Endothelial cell of umbilical vein (primary cell): ENCODE measurements at regions not wholly inside any gene's neighbourhood (a gene's known extent, or its start where the extent isn't known, plus 50 kb on each side); places are given as distances from the start of the nearest gene placed in this dataset.

ENCODE experiments used
- BruUV-seq: library from RNA; stranded (reverse); fragments of 400-500 nt; replicated peaks from 2 replicates; lab custom pipeline; 2021; lab: Mats Ljungman, UMichigan
- CTCF ChIA-PET: fragments of 300-600, 350-600 bp; sonication (Branson Sonifier 250); formaldehyde crosslinking; loops from one replicate; lab custom pipeline; 2021; ENCODE audit warnings: antibody characterized with exemption, inconsistent platforms; lab: Charles Lee
- POLR2A ChIA-PET: fragments of 300-600, 350-600 bp; sonication (Branson Sonifier 250); formaldehyde crosslinking; loops from one replicate; lab custom pipeline; 2021; ENCODE audit warnings: antibody characterized with exemption, inconsistent platforms; lab: Charles Lee
- DNase-seq: peaks from one replicate; pipeline ENCODE4 v3.0.0-alpha.2; 2011; ENCODE audit warnings: low read depth, low spot score
- FAIRE-seq: peaks from 2 replicates; lab custom pipeline; 2011; peaks lifted over from hg19 to GRCh38; lab: Jason Lieb, UNC
- H2AFZ ChIP-seq: 2 replicates; pipeline ENCODE4 v1.6.0; 2012; ENCODE audit warnings: low read depth, low read length, control low read depth, inconsistent platforms
- H3K27ac ChIP-seq: 2 replicates; pipeline ENCODE4 v1.5.1; 2011; ENCODE audit warnings: low read depth, mild to moderate bottlenecking, control low read depth, low read length, moderate library complexity; ENCODE audit not compliant: insufficient read depth
- H3K27me3 ChIP-seq, 2 experiments: 2 replicates each; pipeline versions ENCODE4 v1.6.0 to v1.6.1; 2011; ENCODE audit warnings: low read length in 2 of 2, mixed read lengths in 1 of 2; ENCODE audit not compliant: control insufficient read depth in 2 of 2, insufficient read depth in 2 of 2
- H3K36me3 ChIP-seq, 2 experiments: 2 replicates in 1 of 2; 3 replicates in 1 of 2; pipeline ENCODE4 v1.5.1; 2011; ENCODE audit warnings: low read length in 2 of 2, mild to moderate bottlenecking in 1 of 2, moderate library complexity in 1 of 2; ENCODE audit not compliant: control insufficient read depth in 2 of 2, insufficient read depth in 2 of 2; ENCODE audit errors: extremely low read depth in 1 of 2
- H3K4me1 ChIP-seq: 3 replicates; pipeline ENCODE4 v1.5.1; 2011; ENCODE audit warnings: mild to moderate bottlenecking, low read length; ENCODE audit not compliant: control insufficient read depth, insufficient read depth; ENCODE audit errors: extremely low read depth
- H3K4me2 ChIP-seq: 2 replicates; pipeline ENCODE4 v1.6.1; 2011; ENCODE audit warnings: low read length, control low read depth, mixed read lengths; ENCODE audit not compliant: insufficient read depth
- H3K4me3 ChIP-seq, 3 experiments: fragments of 200-600 bp in 1 of 3; sonication (generic), shearing (Covaris generic) in 1 of 3; replicated peaks in 1 of 3; 2 replicates each; pipeline ENCODE4 v1.5.1; 2011 to 2016; ENCODE audit warnings: control low read depth in 3 of 3, low read length in 3 of 3, mild to moderate bottlenecking in 2 of 3, inconsistent platforms in 1 of 3, low read depth in 1 of 3, moderate library complexity in 1 of 3; ENCODE audit not compliant: insufficient read depth in 1 of 3
- H3K79me2 ChIP-seq: 2 replicates; pipeline ENCODE4 v1.6.0; 2012; ENCODE audit warnings: low read length, inconsistent platforms; ENCODE audit not compliant: control insufficient read depth, insufficient read depth
- H3K9ac ChIP-seq: replicated peaks from 2 replicates; pipeline ENCODE3; 2011; ENCODE audit warnings: low read length, control low read depth; ENCODE audit not compliant: insufficient read depth; ENCODE audit errors: extremely low read depth
- H3K9me1 ChIP-seq: replicated peaks from 3 replicates; pipeline ENCODE4 v1.6.0; 2011; ENCODE audit warnings: mild to moderate bottlenecking, low read length; ENCODE audit not compliant: control insufficient read depth, insufficient read depth; ENCODE audit errors: extremely low read depth
- H3K9me3 ChIP-seq: replicated peaks from 2 replicates; pipeline ENCODE4 v1.5.1; 2012; ENCODE audit warnings: low read length, inconsistent platforms; ENCODE audit not compliant: control insufficient read depth, insufficient read depth
- H4K20me1 ChIP-seq: replicated peaks from 2 replicates; pipeline ENCODE3; 2011; ENCODE audit warnings: mild to moderate bottlenecking, low read length; ENCODE audit not compliant: control insufficient read depth, insufficient read depth; ENCODE audit errors: extremely low read depth
- CTCF ChIP-seq, 2 donors: IDR thresholded peaks; 1 replicate in 1 of 2; 2 replicates in 1 of 2; pipeline ENCODE4 v1.5.1; 2011; ENCODE audit warnings: low read length in 2 of 2, mild to moderate bottlenecking in 2 of 2, moderate library complexity in 2 of 2, control low read depth in 1 of 2, inconsistent platforms in 1 of 2, low read depth in 1 of 2; ENCODE audit not compliant: insufficient read depth in 1 of 2; ENCODE audit errors: extremely low read depth in 1 of 2
- EZH2 ChIP-seq: IDR thresholded peaks from 2 replicates; pipeline ENCODE4 v1.6.1; 2012; ENCODE audit warnings: borderline replicate concordance, low read depth, mild to moderate bottlenecking, moderate library complexity, low read length, inconsistent platforms; ENCODE audit not compliant: severe bottlenecking
- FOS ChIP-seq: IDR thresholded peaks from 2 replicates; pipeline ENCODE4 v1.6.1; 2011; ENCODE audit warnings: mild to moderate bottlenecking, low read length, moderate library complexity, borderline replicate concordance; ENCODE audit not compliant: insufficient read depth
- GATA2 ChIP-seq: IDR thresholded peaks from 2 replicates; pipeline ENCODE4 v1.7.0; 2011; ENCODE audit warnings: low read depth, mild to moderate bottlenecking, moderate library complexity, mixed read lengths, low read length; ENCODE audit not compliant: insufficient read length, insufficient read depth
- JUN ChIP-seq: IDR thresholded peaks from 2 replicates; pipeline ENCODE4 v1.6.1; 2011; ENCODE audit warnings: borderline replicate concordance, low read depth; ENCODE audit not compliant: insufficient read length, insufficient read depth
- MAX ChIP-seq: IDR thresholded peaks from 2 replicates; pipeline ENCODE4 v1.6.1; 2011; ENCODE audit not compliant: insufficient read depth, insufficient read length
- MYC ChIP-seq: IDR thresholded peaks from one replicate; pipeline ENCODE4 v1.6.1; 2011; ENCODE audit warnings: mild to moderate bottlenecking, low read depth, low read length
- POLR2A ChIP-seq: IDR thresholded peaks from 2 replicates; pipeline ENCODE4 v1.6.1; 2012; ENCODE audit warnings: low read depth, mild to moderate bottlenecking, control low read depth, low read length
- POLR2AphosphoS5 ChIP-seq: IDR thresholded peaks from 2 replicates; pipeline ENCODE4 v1.6.1; 2012; ENCODE audit warnings: low read depth, mild to moderate bottlenecking, control low read depth, low read length, moderate library complexity; ENCODE audit not compliant: insufficient read depth
- dilution Hi-C: fragments of 300-500 bp; cut with MboI; formaldehyde crosslinking; loops from one replicate; pipeline ENCODE4 v1.15.0; 2019; ENCODE audit warnings: low sequenced_read_pairs; ENCODE audit not compliant: extremely low pct_ligation_motif_present
- intact Hi-C: fragments of 100-400 bp; cut with micrococcal nuclease; formaldehyde crosslinking; loops from one replicate; pipeline ENCODE4 v1.10.0; 2022

- no peak overlapping the region for H2AFZ ChIP-seq
- no peaks in the 10 kb centered on the region for H3K9me1 ChIP-seq
- dilution Hi-C loops, result no loop called here
- H3K36me3 ChIP-seq, result no peaks in the 10 kb centered on the region
- FAIRE-seq (no peak), DNase-seq (no peak)
- no peaks in the 10 kb centered on the region for H3K27me3 ChIP-seq
- no peak overlapping the region for H3K27ac ChIP-seq
- no peaks in the 10 kb centered on the region for H3K9me3 ChIP-seq
- POLR2A ChIA-PET, result no interaction called here
- TF ChIP-seq FOS (no peak), JUN (no peak), GATA2 (no peak), CTCF (IDR thresholded peaks at IDR 0.05; ENCODE audit: extremely low read depth in 1 of 2, insufficient read depth in 1 of 2, low read depth in 1 of 2, low read length in 2 of 2) (no peak), EZH2 (no peak), POLR2AphosphoS5 (no peak), MYC (no peak), POLR2A (no peak), MAX (no peak)
- no peak overlapping the region for H3K4me3 ChIP-seq
- H3K4me1 ChIP-seq, result no peaks in the 10 kb centered on the region
- no peak overlapping the region for H3K4me2 ChIP-seq
- no peaks in the 10 kb centered on the region for H3K79me2 ChIP-seq
- CTCF ChIA-PET, result no interaction called here
- no peak overlapping the region for H3K9ac ChIP-seq
- no peaks in the 10 kb centered on the region for H4K20me1 ChIP-seq
- BruUV-seq, result no TSS peak
- intact Hi-C loops, result no loop called here
These were observed 171.6 kb upstream of the WSCD2 start for GRCh38 chr12:107957459-107957858.
